ENCODE measurements at regions not wholly inside any gene's neighbourhood (a gene's known extent, or its start where the extent isn't known, plus 50 kb on each side); places are given as distances from the start of the nearest gene placed in this dataset.
A peak's percentile ranks its signal among the peaks of the same experiment; 100 is the strongest.

DNA sequence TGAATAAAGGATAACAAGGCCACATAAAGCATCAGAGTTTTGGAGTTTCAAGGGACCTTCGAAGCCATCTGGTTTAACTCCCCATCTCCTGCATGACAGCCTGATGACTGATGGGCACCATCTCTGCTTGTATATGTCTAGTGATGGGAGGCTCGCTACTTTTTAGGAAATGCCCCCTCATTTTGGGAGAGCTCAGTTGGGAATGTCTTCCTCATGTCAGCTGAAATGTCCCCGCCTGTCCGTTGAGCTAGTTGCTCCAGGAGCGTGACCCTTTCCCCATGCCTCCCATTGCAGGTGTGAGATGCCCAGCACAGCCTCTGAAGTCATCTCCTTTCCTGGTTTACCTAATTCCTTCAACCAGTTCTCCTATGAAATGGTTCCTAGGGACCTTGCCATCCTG, 69.6 kb upstream of the CAPRIN2 start:
- TF ChIP-seq, protein P1, sequence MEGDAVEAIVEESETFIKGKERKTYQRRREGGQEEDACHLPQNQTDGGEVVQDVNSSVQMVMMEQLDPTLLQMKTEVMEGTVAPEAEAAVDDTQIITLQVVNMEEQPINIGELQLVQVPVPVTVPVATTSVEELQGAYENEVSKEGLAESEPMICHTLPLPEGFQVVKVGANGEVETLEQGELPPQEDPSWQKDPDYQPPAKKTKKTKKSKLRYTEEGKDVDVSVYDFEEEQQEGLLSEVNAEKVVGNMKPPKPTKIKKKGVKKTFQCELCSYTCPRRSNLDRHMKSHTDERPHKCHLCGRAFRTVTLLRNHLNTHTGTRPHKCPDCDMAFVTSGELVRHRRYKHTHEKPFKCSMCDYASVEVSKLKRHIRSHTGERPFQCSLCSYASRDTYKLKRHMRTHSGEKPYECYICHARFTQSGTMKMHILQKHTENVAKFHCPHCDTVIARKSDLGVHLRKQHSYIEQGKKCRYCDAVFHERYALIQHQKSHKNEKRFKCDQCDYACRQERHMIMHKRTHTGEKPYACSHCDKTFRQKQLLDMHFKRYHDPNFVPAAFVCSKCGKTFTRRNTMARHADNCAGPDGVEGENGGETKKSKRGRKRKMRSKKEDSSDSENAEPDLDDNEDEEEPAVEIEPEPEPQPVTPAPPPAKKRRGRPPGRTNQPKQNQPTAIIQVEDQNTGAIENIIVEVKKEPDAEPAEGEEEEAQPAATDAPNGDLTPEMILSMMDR (IDR thresholded peaks at IDR 0.05; ENCODE audit: unreplicated experiment): no peak
- H3K4me3 Mint-ChIP-seq (ENCODE audit: low read depth): peak overlapping the region; percentile 83
- H3K27me3 Mint-ChIP-seq: peaks cover 15% of the 10 kb centered on the region
- no peaks in the 10 kb centered on the region for H3K9me3 Mint-ChIP-seq (ENCODE audit: low read depth)
- H3K36me3 Mint-ChIP-seq (ENCODE audit: insufficient read depth): no peaks in the 10 kb centered on the region
- H3K4me1 Mint-ChIP-seq (ENCODE audit: low read depth): peaks cover 26% of the 10 kb centered on the region
- no peak for DNase-seq (ENCODE audit: low spot score, unreplicated experiment)
- no peak overlapping the region for H3K27ac Mint-ChIP-seq

DNA sequence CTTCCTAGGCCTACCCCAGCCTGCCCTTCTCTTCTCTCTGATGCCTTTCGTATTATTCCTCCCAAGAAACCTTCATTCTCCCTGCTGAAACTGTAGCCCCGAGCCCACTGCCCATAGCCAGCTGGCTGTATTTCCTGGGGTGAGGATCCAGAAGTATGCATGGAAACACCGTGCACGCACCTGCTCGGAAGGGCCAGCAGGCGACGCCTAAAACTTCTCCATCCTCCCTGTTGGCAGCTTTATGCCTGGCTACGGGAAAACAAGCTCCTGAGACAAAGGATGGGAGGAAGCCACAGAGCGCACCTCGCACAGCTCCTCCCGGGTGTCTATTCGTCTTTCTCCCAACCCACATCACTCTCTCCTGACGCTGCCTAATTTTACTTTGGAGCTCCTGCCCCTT, 69.0 kb upstream of the CAPRIN2 start:
- peaks cover 10% of the 10 kb centered on the region for H3K27me3 Mint-ChIP-seq

DNA sequence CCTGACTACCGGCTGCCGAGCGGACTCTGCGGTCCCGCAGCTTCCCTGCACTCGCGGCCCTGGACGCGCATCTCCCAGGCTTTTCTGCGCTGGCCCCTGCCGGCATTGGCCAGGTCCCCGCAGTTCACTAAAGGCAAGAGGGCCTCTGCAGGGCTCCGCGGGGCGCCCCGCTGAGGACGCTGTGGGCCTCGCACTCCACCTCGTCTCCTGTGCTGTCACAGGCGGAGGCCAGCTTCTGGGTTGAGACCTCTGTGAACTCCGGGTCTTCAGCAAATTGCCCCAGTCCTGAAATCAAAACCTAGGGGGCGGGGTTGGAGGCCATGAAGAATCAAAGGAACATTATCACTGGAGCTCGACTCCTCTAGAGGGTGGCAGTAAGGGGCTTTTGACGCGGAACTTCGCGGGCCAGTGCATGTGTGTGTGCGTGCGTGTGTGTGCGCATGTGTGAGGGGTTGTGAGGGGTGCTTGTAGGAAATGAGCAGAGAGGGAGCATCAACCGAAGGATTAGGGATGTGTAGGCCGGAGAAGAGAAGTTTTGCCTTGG, 68.5 kb upstream of the CAPRIN2 start:
- Mint-ChIP-seq H3K4me3 (ENCODE audit: low read depth) (peak overlapping the region; percentile 83), H3K36me3 (ENCODE audit: insufficient read depth) (no peaks in the 10 kb centered on the region), H3K27me3 (peaks cover 10% of the 10 kb centered on the region), H3K9me3 (ENCODE audit: low read depth) (no peaks in the 10 kb centered on the region), H3K4me1 (ENCODE audit: low read depth) (peaks cover 26% of the 10 kb centered on the region), H3K27ac (peak overlapping the region; percentile 96)
- peak; percentile 73 for DNase-seq (ENCODE audit: low spot score, unreplicated experiment)
- TF ChIP-seq, protein P1 (IDR thresholded peaks at IDR 0.05; ENCODE audit: unreplicated experiment): peak; percentile 74

More for the DNA sequence above, 69.0 kb upstream of the CAPRIN2 start:
- TF ChIP-seq, protein P1 (IDR thresholded peaks at IDR 0.05; ENCODE audit: unreplicated experiment): no peak
- H3K9me3 Mint-ChIP-seq (ENCODE audit: low read depth): no peaks in the 10 kb centered on the region
- H3K4me1 Mint-ChIP-seq (ENCODE audit: low read depth): peaks cover 26% of the 10 kb centered on the region
- peak overlapping the region; percentile 96 for H3K27ac Mint-ChIP-seq
- H3K36me3 Mint-ChIP-seq (ENCODE audit: insufficient read depth): no peaks in the 10 kb centered on the region
- no peak for DNase-seq (ENCODE audit: low spot score, unreplicated experiment)
- peak overlapping the region; percentile 83 for H3K4me3 Mint-ChIP-seq (ENCODE audit: low read depth)

DNA sequence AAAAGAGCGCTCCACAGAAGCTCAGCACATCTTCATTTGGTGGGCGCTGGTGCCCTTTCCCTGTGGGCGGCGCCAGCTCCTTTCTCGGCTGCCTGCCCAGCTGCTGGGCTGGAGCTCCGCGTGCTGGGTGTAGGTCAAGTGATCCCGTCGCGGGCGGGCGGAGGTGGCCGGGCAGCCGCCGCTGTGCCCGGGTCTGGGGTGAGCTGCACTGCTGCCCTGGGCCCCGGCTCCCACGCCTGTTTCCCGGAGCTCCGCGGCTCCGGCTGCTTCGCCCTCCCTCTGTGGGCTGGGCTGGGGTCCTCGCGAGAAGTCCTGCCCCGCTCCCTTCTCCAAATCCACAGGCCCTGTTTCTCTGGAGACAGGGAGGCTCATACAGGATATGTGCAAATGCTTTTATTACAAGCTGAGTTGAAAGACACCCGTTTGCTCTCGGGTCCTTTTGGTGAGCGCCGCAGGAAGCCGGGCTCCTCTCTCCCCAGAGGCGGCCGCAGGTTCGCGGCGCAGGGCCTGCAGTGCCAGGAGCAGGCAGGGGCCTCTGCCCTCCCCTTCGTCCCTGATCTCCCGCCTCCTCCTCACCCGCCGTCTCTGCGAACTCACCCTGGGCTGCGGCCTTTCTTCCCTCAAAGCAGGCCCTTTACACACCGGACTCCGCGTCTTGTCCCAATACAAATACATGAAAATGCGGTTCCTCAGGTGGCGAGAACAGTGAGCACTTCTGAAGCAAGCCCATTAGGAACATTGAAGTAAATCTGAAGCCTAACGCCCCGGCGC, 67.8 kb upstream of the CAPRIN2 start:
- TF ChIP-seq, protein P1 (IDR thresholded peaks at IDR 0.05; ENCODE audit: unreplicated experiment): no peak
- Mint-ChIP-seq H3K27ac (peak overlapping the region; percentile 96), H3K9me3 (ENCODE audit: low read depth) (no peaks in the 10 kb centered on the region), H3K4me3 (ENCODE audit: low read depth) (peak overlapping the region; percentile 83), H3K27me3 (peaks cover 10% of the 10 kb centered on the region), H3K36me3 (ENCODE audit: insufficient read depth) (no peaks in the 10 kb centered on the region), H3K4me1 (ENCODE audit: low read depth) (peaks cover 26% of the 10 kb centered on the region)
- peak; percentile 74 for DNase-seq (ENCODE audit: low spot score, unreplicated experiment)

DNA sequence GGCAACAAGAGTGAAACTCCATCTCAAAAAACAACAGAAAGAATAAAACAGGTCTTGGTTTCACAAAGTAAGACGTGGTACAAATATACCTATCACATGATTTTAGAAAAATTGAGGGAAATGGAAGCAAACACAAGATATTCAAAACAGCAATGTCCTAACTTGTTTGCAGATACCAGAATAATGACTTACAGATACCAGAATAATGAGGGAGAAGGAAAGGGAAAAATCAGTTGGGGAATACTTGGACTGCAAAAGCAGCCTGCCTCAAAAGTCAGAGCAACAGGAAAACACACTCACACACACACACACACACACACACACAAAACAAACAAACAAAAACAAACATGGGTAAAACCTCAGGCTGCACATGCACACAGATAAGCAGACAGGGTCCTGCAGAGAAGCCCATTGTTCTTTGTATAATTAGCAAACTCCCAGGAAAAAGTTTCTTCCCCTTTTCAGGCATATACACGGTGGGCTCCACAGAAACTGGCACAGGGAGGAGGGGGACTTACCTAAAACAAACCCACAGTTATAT, 65.7 kb upstream of the CAPRIN2 start:
- Mint-ChIP-seq H3K36me3 (ENCODE audit: insufficient read depth) (no peaks in the 10 kb centered on the region), H3K4me3 (ENCODE audit: low read depth) (peak overlapping the region; percentile 83), H3K4me1 (ENCODE audit: low read depth) (peaks cover 26% of the 10 kb centered on the region), H3K27ac (peak overlapping the region; percentile 22), H3K9me3 (ENCODE audit: low read depth) (no peaks in the 10 kb centered on the region), H3K27me3 (no peaks in the 10 kb centered on the region)
- no peak for DNase-seq (ENCODE audit: low spot score, unreplicated experiment)
- TF ChIP-seq, protein P1 (IDR thresholded peaks at IDR 0.05; ENCODE audit: unreplicated experiment): no peak
